GM10248 (cell line): ENCODE measurements at regions not wholly inside any gene's neighbourhood (a gene's known extent, or its start where the extent isn't known, plus 50 kb on each side); places are given as distances from the start of the nearest gene placed in this dataset.

ENCODE experiments used
- CTCF ChIA-PET: fragments of 300-600 bp; sonication (Branson Sonifier 250); formaldehyde crosslinking; extraction: SDS; loops from one replicate; lab custom pipeline; 2021; ENCODE audit warnings: antibody characterized with exemption; lab: Yijun Ruan, JAX
- POLR2A ChIA-PET: fragments of 350-650 bp; sonication (Branson Sonifier 250); formaldehyde crosslinking; extraction: SDS; loops from one replicate; lab custom pipeline; 2020; ENCODE audit warnings: antibody characterized with exemption; lab: Yijun Ruan, JAX
- DNase-seq: peaks from one replicate; pipeline ENCODE4 v3.0.0; 2012; ENCODE audit errors: extremely low spot score
- TF ChIP-seq, protein P1 (sequence below): IDR thresholded peaks from 2 replicates; pipeline ENCODE4 v1.5.1; 2012; ENCODE audit warnings: mild to moderate bottlenecking, low read depth; ENCODE audit errors: extremely low read depth, missing control alignments, control extremely low read depth

- ChIA-PET POLR2A (interaction anchor here (0.6 kb wide), 1 partner anchor 84 kb away, joined by 8 read pairs; no protein-coding TSS in a partner anchor), CTCF (interaction anchor here (1.4 kb wide), 1 partner anchor 227 kb away, joined by 3 read pairs; no protein-coding TSS in a partner anchor)
Measured at GRCh38 chr17:5933430-5933829, 136.7 kb upstream of the WSCD1 start.

DNA sequence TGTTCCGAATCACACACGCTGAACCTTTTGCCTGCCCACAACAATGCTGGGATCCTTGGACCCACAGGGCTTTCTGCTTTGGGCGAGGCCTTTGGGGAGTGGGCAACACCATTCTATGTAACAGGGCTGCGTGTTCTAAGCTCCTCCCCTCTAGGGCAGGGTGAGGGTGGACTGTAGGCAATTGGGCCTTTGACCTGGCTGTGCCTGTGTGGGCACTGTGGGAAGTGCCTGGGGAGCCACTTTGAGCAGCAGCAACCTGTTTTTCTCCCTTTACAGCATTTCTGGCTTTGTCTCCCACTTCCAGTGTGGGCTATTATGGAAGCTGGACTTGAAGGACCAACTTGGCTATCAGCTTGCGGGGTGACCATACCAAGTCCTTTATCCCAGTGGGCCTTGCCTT is 128.9 kb upstream of the WSCD1 start:
- TF ChIP-seq, protein P1, sequence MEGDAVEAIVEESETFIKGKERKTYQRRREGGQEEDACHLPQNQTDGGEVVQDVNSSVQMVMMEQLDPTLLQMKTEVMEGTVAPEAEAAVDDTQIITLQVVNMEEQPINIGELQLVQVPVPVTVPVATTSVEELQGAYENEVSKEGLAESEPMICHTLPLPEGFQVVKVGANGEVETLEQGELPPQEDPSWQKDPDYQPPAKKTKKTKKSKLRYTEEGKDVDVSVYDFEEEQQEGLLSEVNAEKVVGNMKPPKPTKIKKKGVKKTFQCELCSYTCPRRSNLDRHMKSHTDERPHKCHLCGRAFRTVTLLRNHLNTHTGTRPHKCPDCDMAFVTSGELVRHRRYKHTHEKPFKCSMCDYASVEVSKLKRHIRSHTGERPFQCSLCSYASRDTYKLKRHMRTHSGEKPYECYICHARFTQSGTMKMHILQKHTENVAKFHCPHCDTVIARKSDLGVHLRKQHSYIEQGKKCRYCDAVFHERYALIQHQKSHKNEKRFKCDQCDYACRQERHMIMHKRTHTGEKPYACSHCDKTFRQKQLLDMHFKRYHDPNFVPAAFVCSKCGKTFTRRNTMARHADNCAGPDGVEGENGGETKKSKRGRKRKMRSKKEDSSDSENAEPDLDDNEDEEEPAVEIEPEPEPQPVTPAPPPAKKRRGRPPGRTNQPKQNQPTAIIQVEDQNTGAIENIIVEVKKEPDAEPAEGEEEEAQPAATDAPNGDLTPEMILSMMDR, result no peak
- no peak for DNase-seq
- ChIA-PET CTCF (no interaction called here), POLR2A (no interaction called here)

More at GRCh38 chr17:5933430-5933829, 136.7 kb upstream of the WSCD1 start:
- DNase-seq, result no peak
- TF ChIP-seq, protein P1, result no peak

- DNase-seq, result no peak
- TF ChIP-seq, protein P1, result no peak
- CTCF ChIA-PET, result no interaction called here
- POLR2A ChIA-PET, result no interaction called here
Measured at GRCh38 chr17:5942687-5943086, 127.5 kb upstream of the WSCD1 start.

DNA sequence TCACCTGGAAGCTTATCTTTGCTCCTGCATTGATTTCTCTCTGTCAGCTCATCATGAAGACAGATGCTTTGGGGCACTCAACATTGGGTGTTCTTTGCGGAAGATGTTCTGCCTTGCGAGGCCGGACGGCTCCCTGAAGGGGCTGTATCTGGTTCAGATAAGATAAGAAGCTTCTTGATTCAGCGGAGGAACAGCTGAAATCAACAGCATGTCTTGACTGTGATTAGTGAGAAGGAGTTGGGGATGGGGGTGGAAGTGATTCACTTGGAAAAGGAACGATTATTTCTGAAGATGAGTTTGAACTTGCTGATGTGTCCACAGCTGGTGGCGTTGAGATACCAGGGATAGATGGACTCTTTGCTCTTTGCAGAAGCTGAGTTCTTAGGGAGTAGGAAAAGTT is 126.9 kb upstream of the WSCD1 start:
- TF ChIP-seq, protein P1, result no peak
- CTCF ChIA-PET, result interaction anchor here (1.6 kb wide), 1 partner anchor 22 kb away, joined by 3 read pairs; no protein-coding TSS in a partner anchor
- DNase-seq, result no peak
- POLR2A ChIA-PET, result no interaction called here

- CTCF ChIA-PET, result interaction anchor here (1.6 kb wide), 1 partner anchor 21 kb away, joined by 3 read pairs; no protein-coding TSS in a partner anchor
- TF ChIP-seq, protein P1, result no peak
- no peak for DNase-seq
- POLR2A ChIA-PET, result no interaction called here
Measured at GRCh38 chr17:5943982-5944381, 126.2 kb upstream of the WSCD1 start.

- TF ChIP-seq, protein P1, result no peak
- ChIA-PET CTCF (no interaction called here), POLR2A (no interaction called here)
- no peak for DNase-seq
Measured at GRCh38 chr17:5947701-5948180, 122.4 kb upstream of the WSCD1 start.
